ENCODE measurements at regions not wholly inside any gene's neighbourhood (a gene's known extent, or its start where the extent isn't known, plus 50 kb on each side); places are given as distances from the start of the nearest gene placed in this dataset.

- no peak for TF ChIP-seq GTF3C2 (IDR thresholded peaks at IDR 0.05; ENCODE audit: borderline replicate concordance, extremely low read depth, insufficient read length)
- no peak for TF ChIP-seq PTTG1 (tag; IDR thresholded peaks at IDR 0.05; ENCODE audit: low read depth)
- TF ChIP-seq ZNF395 (CRISPR knock-in tag; IDR thresholded peaks at IDR 0.05), result no peak
- TF ChIP-seq MLX (CRISPR knock-in tag; conservative IDR thresholded peaks at IDR 0.05), result no peak
These were observed 50.9 kb upstream of the RGPD4 start (continued) for GRCh38 chr2:107775791-107776190.

GRCh38 chr2:107776362-107776761 is 50.3 kb upstream of the RGPD4 start:
- ATAC-seq, result no peak
- BruUV-seq (replicated peaks), result no TSS peak
- peaks cover 4 to 7% of the 10 kb centered on the region in 2 experiments; a peak in 1 of 5 replicates for H3K27me3 ChIP-seq (ENCODE audit: control insufficient read depth in 2 of 2, insufficient read depth in 2 of 2, low read length in 2 of 2)
- no peak for DNase-seq (ENCODE audit: extremely low read depth in 1 of 4, low spot score in 3 of 4)
- in situ Hi-C loops (cut with MboI), result no loop called here
- no peak overlapping the region for H3K9ac ChIP-seq (ENCODE audit: insufficient read depth in 1 of 2, low read depth in 2 of 2, low read length in 2 of 2)
- H3K36me3 ChIP-seq (ENCODE audit: control insufficient read depth, insufficient read depth, low read length), result no peaks in the 10 kb centered on the region
- intact Hi-C loops (cut with micrococcal nuclease), result no loop called here
- no peaks in the 10 kb centered on the region for H3K9me1 ChIP-seq (ENCODE audit: control insufficient read depth, insufficient read depth, low read length)
- H3K4me1 ChIP-seq (replicated peaks in 1 of 2; ENCODE audit: control insufficient read depth in 2 of 2, insufficient read depth in 2 of 2, low read length in 2 of 2), result no peaks in the 10 kb centered on the region
- no peak overlapping the region for H3K27ac ChIP-seq (ENCODE audit: extremely low read depth, low read depth, low read length)
- no peak overlapping the region for H2AFZ ChIP-seq (ENCODE audit: low read depth, low read length)
- CTCF ChIA-PET (ENCODE audit: low intra/inter-chr PET ratio), result no interaction called here
- no peak overlapping the region for H3K4me2 ChIP-seq (ENCODE audit: insufficient read depth, low read length)
- POLR2A ChIA-PET, result no interaction called here
- no peaks in the 10 kb centered on the region for H4K20me1 ChIP-seq (replicated peaks; ENCODE audit: control insufficient read depth, insufficient read depth, low read length)
- FAIRE-seq, result no peak
- 0% methylated on average over 2 of the region's 2 CpGs for WGBS (ENCODE audit: insufficient coverage, low coverage, missing lambda C conversion rate)
- no peaks in the 10 kb centered on the region for H3K9me3 ChIP-seq (replicated peaks; ENCODE audit: control insufficient read depth, insufficient read depth, low read depth, low read length)
- no peaks in the 10 kb centered on the region for H3K79me2 ChIP-seq (ENCODE audit: control insufficient read depth, insufficient read depth, low read length)
- H3K4me3 ChIP-seq, result no peak overlapping the region
- TF ChIP-seq NFATC3 (IDR thresholded peaks at IDR 0.05) (no peak), ELF4 (CRISPR knock-in tag; IDR thresholded peaks at IDR 0.05) (no peak), GTF2E2 (tag; IDR thresholded peaks at IDR 0.05) (no peak), SMC3 (conservative IDR thresholded peaks at IDR 0.05; ENCODE audit: insufficient read depth, low read depth, low read length) (no peak), ZNF586 (CRISPR knock-in tag; conservative IDR thresholded peaks at IDR 0.05) (no peak), ZNF717 (CRISPR knock-in tag; IDR thresholded peaks at IDR 0.05) (no peak), POLR2AphosphoS2 (IDR thresholded peaks at IDR 0.05; ENCODE audit: low read length) (no peak), FOXK1 (CRISPR knock-in tag; IDR thresholded peaks at IDR 0.05; ENCODE audit: borderline replicate concordance) (no peak), NFRKB (IDR thresholded peaks at IDR 0.05; ENCODE audit: low read depth) (no peak), THRB (CRISPR knock-in tag; conservative IDR thresholded peaks at IDR 0.05) (no peak), POLR3G (IDR thresholded peaks at IDR 0.05; ENCODE audit: extremely low read depth, insufficient read length, insufficient replicate concordance) (no peak)

All from K562 (cell line).